C4-2B (cell line): ENCODE measurements at regions not wholly inside any gene's neighbourhood (a gene's known extent, or its start where the extent isn't known, plus 50 kb on each side); places are given as distances from the start of the nearest gene placed in this dataset.

Experiments used
- H3K27ac ChIP-seq: fragments of 450-650 bp; 2 replicates; pipeline ENCODE4 v1.5.1; 2017
- ZFX ChIP-seq: fragments of 450-650 bp; IDR thresholded peaks from 2 replicates; pipeline ENCODE4 v1.6.1; 2017
- TF ChIP-seq, protein P1 (sequence below): fragments of 450-650 bp; conservative IDR thresholded peaks from 2 replicates; pipeline ENCODE4 v1.5.1; 2017; ENCODE audit warnings: mild to moderate bottlenecking

DNA sequence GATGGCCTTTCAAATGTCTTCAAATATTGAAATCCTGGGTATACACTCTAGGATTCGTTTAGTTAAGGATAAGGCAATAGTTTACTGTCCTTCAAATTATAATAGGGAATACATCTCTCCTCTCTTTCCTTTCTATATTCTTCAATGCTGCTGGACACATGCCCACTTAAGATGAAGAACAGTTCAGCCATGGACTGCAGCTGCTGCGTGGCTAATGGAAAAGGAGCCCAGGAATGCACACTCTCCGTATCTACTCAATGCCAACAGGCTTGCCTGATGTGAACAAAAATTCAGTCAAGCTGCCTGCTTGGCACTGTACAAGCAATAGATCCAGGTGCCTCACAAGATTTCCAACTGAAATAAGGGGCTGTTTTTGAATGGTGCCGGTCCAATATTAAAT lies 321.2 kb upstream of the LYPLAL1 start:
- no peak for TF ChIP-seq ZFX
- TF ChIP-seq, protein P1, sequence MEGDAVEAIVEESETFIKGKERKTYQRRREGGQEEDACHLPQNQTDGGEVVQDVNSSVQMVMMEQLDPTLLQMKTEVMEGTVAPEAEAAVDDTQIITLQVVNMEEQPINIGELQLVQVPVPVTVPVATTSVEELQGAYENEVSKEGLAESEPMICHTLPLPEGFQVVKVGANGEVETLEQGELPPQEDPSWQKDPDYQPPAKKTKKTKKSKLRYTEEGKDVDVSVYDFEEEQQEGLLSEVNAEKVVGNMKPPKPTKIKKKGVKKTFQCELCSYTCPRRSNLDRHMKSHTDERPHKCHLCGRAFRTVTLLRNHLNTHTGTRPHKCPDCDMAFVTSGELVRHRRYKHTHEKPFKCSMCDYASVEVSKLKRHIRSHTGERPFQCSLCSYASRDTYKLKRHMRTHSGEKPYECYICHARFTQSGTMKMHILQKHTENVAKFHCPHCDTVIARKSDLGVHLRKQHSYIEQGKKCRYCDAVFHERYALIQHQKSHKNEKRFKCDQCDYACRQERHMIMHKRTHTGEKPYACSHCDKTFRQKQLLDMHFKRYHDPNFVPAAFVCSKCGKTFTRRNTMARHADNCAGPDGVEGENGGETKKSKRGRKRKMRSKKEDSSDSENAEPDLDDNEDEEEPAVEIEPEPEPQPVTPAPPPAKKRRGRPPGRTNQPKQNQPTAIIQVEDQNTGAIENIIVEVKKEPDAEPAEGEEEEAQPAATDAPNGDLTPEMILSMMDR = no peak
- H3K27ac ChIP-seq = no peak overlapping the region

DNA sequence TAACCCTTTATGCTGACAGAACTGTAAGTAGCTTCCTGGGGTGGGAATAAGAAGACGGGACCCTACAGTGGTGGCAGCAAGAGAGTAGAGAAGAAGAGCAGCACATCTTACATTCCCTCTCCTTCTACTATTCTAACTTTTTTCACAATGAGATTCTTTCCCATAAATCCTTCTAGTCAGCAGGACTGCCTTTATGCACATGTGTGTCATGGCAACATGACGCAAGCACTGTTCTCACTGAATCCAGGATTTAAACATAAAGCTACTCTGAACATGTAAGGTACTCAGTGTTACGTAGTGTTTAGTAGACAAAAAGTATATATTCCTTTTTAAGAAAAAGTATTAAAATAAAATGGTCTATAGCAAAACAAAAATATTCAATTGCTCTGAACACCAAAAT lies 309.7 kb upstream of the LYPLAL1 start:
- no peak for TF ChIP-seq ZFX
- TF ChIP-seq, protein P1 = no peak
- H3K27ac ChIP-seq = no peak overlapping the region

DNA sequence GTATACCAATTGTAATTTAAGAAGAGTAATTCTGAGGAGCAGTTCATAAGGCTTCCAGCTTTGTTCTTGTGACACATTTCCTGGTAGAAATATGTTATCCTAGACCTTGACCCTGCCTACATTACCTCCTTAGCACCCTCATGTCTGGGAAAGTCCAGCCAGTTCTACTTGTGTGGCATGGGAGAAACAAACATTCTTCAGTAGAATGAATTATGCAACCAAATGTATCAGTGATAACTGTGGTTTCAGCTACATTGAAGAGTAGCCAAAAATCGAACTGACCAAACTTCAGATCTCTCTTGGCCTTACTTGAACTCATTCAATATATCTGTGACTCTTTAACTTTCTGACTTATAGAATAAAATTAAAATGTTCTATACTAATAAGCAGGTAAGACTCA lies 308.1 kb upstream of the LYPLAL1 start:
- TF ChIP-seq ZFX = no peak
- TF ChIP-seq, protein P1 = no peak
- no peak overlapping the region for H3K27ac ChIP-seq

DNA sequence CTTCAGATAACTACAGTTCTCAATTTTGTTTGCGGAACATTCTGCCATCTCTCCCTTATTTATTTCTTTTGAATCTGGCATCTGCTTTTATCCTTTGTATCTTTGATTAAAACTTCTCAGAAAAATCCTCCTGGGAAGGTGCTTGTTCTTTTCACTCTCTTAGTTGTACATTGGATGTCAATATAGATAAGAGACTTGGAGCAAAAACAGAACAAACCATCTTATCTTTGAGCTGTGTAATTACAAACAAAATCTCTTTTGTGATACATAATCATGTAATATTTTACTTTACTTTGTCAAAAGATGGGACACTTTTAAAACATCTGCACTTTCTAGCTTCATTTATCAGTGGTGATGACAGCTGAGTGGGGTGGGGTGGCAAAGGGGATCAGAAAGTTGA lies 307.2 kb upstream of the LYPLAL1 start:
- H3K27ac ChIP-seq = no peak overlapping the region
- TF ChIP-seq, protein P1 = no peak
- no peak for TF ChIP-seq ZFX

DNA sequence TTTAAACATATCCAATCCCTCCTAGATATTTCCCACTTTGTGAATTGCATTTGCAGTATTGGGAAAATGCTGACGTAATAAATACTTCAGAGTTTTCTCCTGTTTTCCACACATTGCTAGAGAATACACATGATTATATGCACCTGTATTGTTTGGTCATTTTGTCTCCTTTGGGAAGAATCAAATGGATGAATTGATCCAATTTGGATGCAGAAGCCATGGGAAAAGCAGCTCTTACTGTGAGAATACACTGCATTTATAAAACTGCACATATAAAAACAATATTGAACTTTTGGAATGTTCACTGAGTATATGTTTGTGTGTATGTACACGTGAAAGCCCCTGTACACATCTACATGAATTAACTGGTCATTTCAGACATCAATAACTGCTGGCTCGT lies 306.6 kb upstream of the LYPLAL1 start:
- TF ChIP-seq ZFX = no peak
- TF ChIP-seq, protein P1 = no peak
- no peak overlapping the region for H3K27ac ChIP-seq

DNA sequence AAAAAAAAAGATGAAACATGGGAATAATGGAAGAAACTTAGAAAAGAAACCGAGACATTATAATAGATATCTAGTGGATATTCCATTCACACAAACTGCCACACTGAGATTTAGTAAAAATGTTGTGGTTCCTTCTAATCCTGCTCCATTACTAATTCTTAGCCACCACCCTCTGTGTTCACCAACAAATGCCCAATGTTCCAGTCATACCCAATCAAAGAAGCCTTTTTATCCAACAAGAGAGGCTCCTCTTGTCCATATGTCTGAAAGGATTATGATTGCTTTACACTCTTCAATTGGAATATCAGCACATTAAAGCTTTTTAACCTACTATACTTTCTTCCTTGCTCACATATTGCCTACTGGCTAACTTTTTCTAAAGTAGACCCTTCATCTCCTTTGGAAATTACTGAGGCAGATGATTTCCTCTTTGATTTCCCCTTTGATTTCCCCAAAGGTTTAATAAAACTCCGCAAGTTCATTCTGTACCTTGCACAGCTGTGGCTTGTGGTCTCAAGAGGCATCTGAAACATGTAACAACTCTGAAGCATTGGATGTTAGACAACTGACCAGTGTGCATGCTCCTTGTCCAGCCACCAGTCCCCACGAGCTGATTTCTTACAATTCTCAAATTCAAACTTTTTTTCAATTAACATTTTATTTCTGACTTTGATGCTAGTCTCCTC lies 305.6 kb upstream of the LYPLAL1 start:
- TF ChIP-seq, protein P1 = no peak
- no peak for TF ChIP-seq ZFX
- no peak overlapping the region for H3K27ac ChIP-seq

DNA sequence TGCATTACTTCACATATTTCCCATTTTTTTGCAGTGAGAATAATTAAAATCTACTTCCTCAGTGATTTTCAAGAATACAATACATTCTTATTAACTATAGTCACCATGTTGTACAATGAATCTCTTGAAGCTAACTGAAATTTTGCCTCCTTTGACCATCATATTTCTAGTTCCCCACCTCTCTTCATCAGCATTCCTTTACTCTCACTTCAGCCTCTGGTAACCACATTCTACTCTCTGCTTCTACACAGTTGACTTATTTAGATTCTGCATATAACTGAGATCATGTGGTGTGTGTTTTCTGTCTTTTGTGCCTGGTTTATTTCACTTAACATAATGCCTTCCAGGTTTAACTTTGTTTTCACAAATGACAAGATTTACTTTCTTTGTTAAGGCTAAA lies 304.4 kb upstream of the LYPLAL1 start:
- no peak overlapping the region for H3K27ac ChIP-seq
- TF ChIP-seq, protein P1 = no peak
- TF ChIP-seq ZFX = no peak
